Esophagus squamous epithelium (tissue), 5 donors: ENCODE measurements at regions not wholly inside any gene's neighbourhood (a gene's known extent, or its start where the extent isn't known, plus 50 kb on each side); places are given as distances from the start of the nearest gene placed in this dataset.

Experiments used
- DNase-seq: peaks from one replicate; lab custom pipeline; 2025; lab: John Stamatoyannopoulos, UW
- H3K27ac ChIP-seq, 4 donors: fragments of 200-600 bp; sonication (generic); one replicate each; pipeline ENCODE4 v1.5.1; 2016 to 2019; ENCODE audit warnings: mild to moderate bottlenecking in 1 of 4
- H3K27me3 ChIP-seq, 4 donors: fragments of 200-600 bp; sonication (generic); 1 replicate in 3 of 4; 2 replicates in 1 of 4; pipeline versions ENCODE4 v1.5.1 to v1.6.0; 2017 to 2021; ENCODE audit warnings: antibody characterized with exemption in 1 of 4
- H3K36me3 ChIP-seq, 3 donors: fragments of 200-600 bp; sonication (generic); one replicate each; pipeline ENCODE4 v1.5.1; 2016 to 2019
- H3K4me1 ChIP-seq, 3 donors: fragments of 200-600 bp; sonication (generic); one replicate each; pipeline ENCODE4 v1.5.1; 2017 to 2019
- H3K4me3 ChIP-seq, 4 donors: fragments of 200-600 bp; sonication (generic); 1 replicate in 3 of 4; 2 replicates in 1 of 4; pipeline ENCODE4 v1.5.1; 2016 to 2019; ENCODE audit warnings: mild to moderate bottlenecking in 2 of 4, moderate library complexity in 1 of 4
- H3K9me3 ChIP-seq, 3 donors: fragments of 200-600 bp; sonication (generic); one replicate each; pipeline ENCODE4 v1.5.1; 2016 to 2019
- CTCF ChIP-seq, 6 experiments: fragments of 450-650 bp in 4 of 6; fragments of 200-600 bp in 2 of 6; sonication (generic) in 2 of 6; IDR thresholded peaks; one replicate each; pipeline ENCODE4 v1.5.1; 2016 to 2019; ENCODE audit warnings: antibody characterized with exemption in 6 of 6, mild to moderate bottlenecking in 4 of 6, moderate library complexity in 4 of 6
- POLR2A ChIP-seq, 4 donors: fragments of 450-650 bp; IDR thresholded peaks; one replicate each; pipeline ENCODE4 v1.6.1; 2017; ENCODE audit warnings: antibody characterized with exemption in 4 of 4, mild to moderate bottlenecking in 4 of 4, moderate library complexity in 3 of 4
- WGBS, 2 donors: methylation state at CpG; one replicate each; pipeline ENCODE4 v1.1.5; 2018; 5-methylcytosine and 5-hydroxymethylcytosine counted together
- intact Hi-C: fragments of 100-400 bp; cut with DNase I; formaldehyde crosslinking; loops from one replicate; pipeline ENCODE4 v1.15.0; 2022
- donor health status: DM: yes; HTN: yes; CAD: no.

GRCh38 chr2:49260979-49261538, 106.7 kb upstream of the FSHR start:
- Histone ChIP-seq H3K27ac (no peak overlapping the region), H3K27me3 (no peaks in the 10 kb centered on the region), H3K4me1 (no peaks in the 10 kb centered on the region), H3K36me3 (no peaks in the 10 kb centered on the region), H3K4me3 (no peak overlapping the region), H3K9me3 (no peaks in the 10 kb centered on the region)
- WGBS, 2 donors = 66 to 76% methylated on average over 6 of the region's 6 CpGs
- DNase-seq = no peak
- intact Hi-C loops = no loop called here
- TF ChIP-seq POLR2A (IDR thresholded peaks at IDR 0.05) = no peak
- TF ChIP-seq CTCF (IDR thresholded peaks at IDR 0.05) = no peak

- Histone ChIP-seq H3K9me3 (no peaks in the 10 kb centered on the region), H3K4me1 (no peaks in the 10 kb centered on the region), H3K36me3 (no peaks in the 10 kb centered on the region), H3K27me3 (no peaks in the 10 kb centered on the region), H3K27ac (no peak overlapping the region), H3K4me3 (no peak overlapping the region)
- TF ChIP-seq POLR2A (IDR thresholded peaks at IDR 0.05) (no peak), CTCF (IDR thresholded peaks at IDR 0.05) (no peak)
- intact Hi-C loops = no loop called here
- WGBS, 2 donors = 79 to 82% methylated on average over 1 of the region's 1 CpG
- no peak for DNase-seq
Measured at GRCh38 chr2:49259926-49260325, 105.6 kb upstream of the FSHR start.

- intact Hi-C loops = no loop called here
- H3K27me3 ChIP-seq = no peaks in the 10 kb centered on the region
- H3K4me3 ChIP-seq = no peak overlapping the region
- DNase-seq = no peak
- H3K27ac ChIP-seq = no peak overlapping the region
- H3K36me3 ChIP-seq = no peaks in the 10 kb centered on the region
- H3K4me1 ChIP-seq = no peaks in the 10 kb centered on the region
- TF ChIP-seq CTCF (IDR thresholded peaks at IDR 0.05) (peak in 1 of 6 experiments; percentile 13), POLR2A (IDR thresholded peaks at IDR 0.05) (no peak)
- WGBS, 2 donors = 48 to 71% methylated on average over 3 of the region's 3 CpGs
- H3K9me3 ChIP-seq = no peaks in the 10 kb centered on the region
Measured at GRCh38 chr2:49255409-49255971, 101.2 kb upstream of the FSHR start.

- no peaks in the 10 kb centered on the region for H3K36me3 ChIP-seq
Measured at GRCh38 chr2:49254401-49254800, 100.1 kb upstream of the FSHR start.

More at GRCh38 chr2:49254401-49254800, 100.1 kb upstream of the FSHR start:
- H3K4me1 ChIP-seq = no peaks in the 10 kb centered on the region
- no peaks in the 10 kb centered on the region for H3K27me3 ChIP-seq
- intact Hi-C loops = no loop called here
- H3K4me3 ChIP-seq = no peak overlapping the region
- H3K9me3 ChIP-seq = no peaks in the 10 kb centered on the region
- 70 to 72% methylated on average over 6 of the region's 6 CpGs for WGBS, 2 donors
- TF ChIP-seq POLR2A (IDR thresholded peaks at IDR 0.05) (no peak), CTCF (IDR thresholded peaks at IDR 0.05) (no peak)
- DNase-seq = no peak
- no peak overlapping the region for H3K27ac ChIP-seq
